Astrocyte (in vitro differentiated cells and primary cell): ENCODE measurements at regions not wholly inside any gene's neighbourhood (a gene's known extent, or its start where the extent isn't known, plus 50 kb on each side); places are given as distances from the start of the nearest gene placed in this dataset.
"Not testable (repeated sequence)": the region's sequence is repeated elsewhere in the genome, so short reads cannot be mapped to it uniquely, and the experiment has no call there.

Experiments
- CTCF ChIP-seq: IDR thresholded peaks from 2 replicates; pipeline ENCODE4 v1.5.1; 2011; ENCODE audit warnings: low read depth, mild to moderate bottlenecking, inconsistent platforms, low read length, moderate library complexity; ENCODE audit not compliant: insufficient read depth
- EZH2 ChIP-seq: IDR thresholded peaks from 2 replicates; pipeline ENCODE4 v1.6.1; 2012; ENCODE audit warnings: mild to moderate bottlenecking, low read length, inconsistent platforms; ENCODE audit not compliant: insufficient read depth

GRCh38 chr20:30893346-30894314 lies 363.8 kb upstream of the DEFB115 start:
- not testable (repeated sequence) for TF ChIP-seq CTCF, EZH2
